Ishikawa (cell line): ENCODE measurements at regions not wholly inside any gene's neighbourhood (a gene's known extent, or its start where the extent isn't known, plus 50 kb on each side); places are given as distances from the start of the nearest gene placed in this dataset.

Source experiments
- CEBPB ChIP-seq: IDR thresholded peaks from 2 replicates; pipeline ENCODE4 v1.6.1; 2012
- CREB1 ChIP-seq: IDR thresholded peaks from 2 replicates; pipeline ENCODE4 v1.6.1; 2012; ENCODE audit warnings: low read depth
- EGR1 ChIP-seq: IDR thresholded peaks from 2 replicates; pipeline ENCODE4 v1.6.1; 2012
- EP300 ChIP-seq: IDR thresholded peaks from 2 replicates; pipeline ENCODE4 v1.6.1; 2012; ENCODE audit warnings: borderline replicate concordance
- FOXM1 ChIP-seq: IDR thresholded peaks from 2 replicates; pipeline ENCODE4 v1.6.1; 2012; ENCODE audit warnings: low read depth, borderline replicate concordance
- NFIC ChIP-seq: IDR thresholded peaks from 2 replicates; pipeline ENCODE4 v1.6.1; 2012
- RAD21 ChIP-seq: IDR thresholded peaks from 2 replicates; pipeline ENCODE4 v1.6.1; 2012; ENCODE audit warnings: low read depth
- TAF1 ChIP-seq: IDR thresholded peaks from 2 replicates; pipeline ENCODE4 v1.6.1; 2012; ENCODE audit warnings: low read depth, mild to moderate bottlenecking
- TCF12 ChIP-seq: IDR thresholded peaks from 2 replicates; pipeline ENCODE4 v1.6.1; 2012; ENCODE audit warnings: low read depth
- TEAD4 ChIP-seq: IDR thresholded peaks from 2 replicates; pipeline ENCODE4 v1.6.1; 2012
- USF1 ChIP-seq: IDR thresholded peaks from 2 replicates; pipeline ENCODE4 v1.6.1; 2012
- YY1 ChIP-seq: IDR thresholded peaks from 2 replicates; pipeline ENCODE4 v1.6.1; 2012; ENCODE audit warnings: low read depth
- ZBTB7A ChIP-seq: IDR thresholded peaks from 2 replicates; pipeline ENCODE4 v1.6.1; 2012; ENCODE audit warnings: low read depth
- TF ChIP-seq, protein P1 (sequence below): IDR thresholded peaks from 2 replicates; pipeline ENCODE4 v1.6.1; 2012
- TF ChIP-seq, protein P2 (sequence below): IDR thresholded peaks from 2 replicates; pipeline ENCODE4 v1.6.1; 2012; ENCODE audit warnings: low read depth, mild to moderate bottlenecking

GRCh38 chr4:163710158-163710557, 215.7 kb downstream of the TMA16 start:
- TF ChIP-seq YY1 (no peak), ZBTB7A (no peak), FOXM1 (no peak)

DNA sequence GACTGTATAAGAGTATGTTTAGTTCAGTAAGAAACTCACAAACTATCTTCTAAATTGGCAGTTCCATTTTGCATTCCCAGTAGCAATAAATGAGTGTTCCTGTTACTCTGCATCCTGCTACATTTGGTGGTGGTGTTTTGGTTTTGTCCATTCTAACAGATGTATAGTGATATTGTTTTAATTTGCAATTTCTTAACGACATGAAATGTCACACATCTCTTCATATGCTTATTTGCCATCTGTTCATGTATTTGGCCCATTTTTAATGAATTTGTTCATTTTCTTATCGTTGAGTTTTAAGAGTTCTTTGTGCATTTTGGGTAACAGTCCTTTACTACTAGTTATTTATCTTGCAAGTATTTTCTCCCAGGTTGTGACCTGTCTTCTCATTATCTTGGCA, 232.2 kb downstream of the TMA16 start:
- no peak for TF ChIP-seq CEBPB
- TF ChIP-seq TCF12, result no peak
- no peak for TF ChIP-seq TAF1
- TF ChIP-seq YY1, result no peak
- TF ChIP-seq, protein P1, sequence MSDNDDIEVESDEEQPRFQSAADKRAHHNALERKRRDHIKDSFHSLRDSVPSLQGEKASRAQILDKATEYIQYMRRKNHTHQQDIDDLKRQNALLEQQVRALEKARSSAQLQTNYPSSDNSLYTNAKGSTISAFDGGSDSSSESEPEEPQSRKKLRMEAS, result no peak
- no peak for TF ChIP-seq EGR1

DNA sequence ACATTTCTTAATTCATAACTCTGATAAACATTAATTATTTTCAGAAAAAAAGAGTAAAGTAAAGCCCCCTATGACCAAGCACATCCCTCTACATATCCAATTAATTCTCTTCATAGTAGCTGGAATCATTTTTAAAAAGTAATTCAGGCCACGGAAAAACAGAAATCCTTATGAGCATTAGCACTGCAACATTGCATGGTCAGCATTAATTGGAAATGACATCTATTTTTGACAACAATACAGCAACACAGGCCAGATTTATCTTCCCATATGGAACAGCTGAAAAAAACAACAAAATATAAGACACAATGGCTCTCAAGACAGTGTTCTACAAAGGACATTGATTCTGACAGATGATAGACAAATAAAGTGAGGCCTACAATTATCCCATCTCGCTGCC, 236.6 kb downstream of the TMA16 start:
- TF ChIP-seq EP300 (no peak), FOXM1 (no peak), NFIC (no peak), ZBTB7A (no peak)
- TF ChIP-seq, protein P1, result no peak

- TF ChIP-seq EP300 (no peak), CEBPB (no peak), TCF12 (no peak), RAD21 (no peak), TEAD4 (no peak), TAF1 (no peak), CREB1 (no peak), EGR1 (no peak), FOXM1 (no peak), USF1 (no peak), NFIC (no peak), ZBTB7A (no peak)
- TF ChIP-seq, protein P1, result no peak
- TF ChIP-seq, protein P2, sequence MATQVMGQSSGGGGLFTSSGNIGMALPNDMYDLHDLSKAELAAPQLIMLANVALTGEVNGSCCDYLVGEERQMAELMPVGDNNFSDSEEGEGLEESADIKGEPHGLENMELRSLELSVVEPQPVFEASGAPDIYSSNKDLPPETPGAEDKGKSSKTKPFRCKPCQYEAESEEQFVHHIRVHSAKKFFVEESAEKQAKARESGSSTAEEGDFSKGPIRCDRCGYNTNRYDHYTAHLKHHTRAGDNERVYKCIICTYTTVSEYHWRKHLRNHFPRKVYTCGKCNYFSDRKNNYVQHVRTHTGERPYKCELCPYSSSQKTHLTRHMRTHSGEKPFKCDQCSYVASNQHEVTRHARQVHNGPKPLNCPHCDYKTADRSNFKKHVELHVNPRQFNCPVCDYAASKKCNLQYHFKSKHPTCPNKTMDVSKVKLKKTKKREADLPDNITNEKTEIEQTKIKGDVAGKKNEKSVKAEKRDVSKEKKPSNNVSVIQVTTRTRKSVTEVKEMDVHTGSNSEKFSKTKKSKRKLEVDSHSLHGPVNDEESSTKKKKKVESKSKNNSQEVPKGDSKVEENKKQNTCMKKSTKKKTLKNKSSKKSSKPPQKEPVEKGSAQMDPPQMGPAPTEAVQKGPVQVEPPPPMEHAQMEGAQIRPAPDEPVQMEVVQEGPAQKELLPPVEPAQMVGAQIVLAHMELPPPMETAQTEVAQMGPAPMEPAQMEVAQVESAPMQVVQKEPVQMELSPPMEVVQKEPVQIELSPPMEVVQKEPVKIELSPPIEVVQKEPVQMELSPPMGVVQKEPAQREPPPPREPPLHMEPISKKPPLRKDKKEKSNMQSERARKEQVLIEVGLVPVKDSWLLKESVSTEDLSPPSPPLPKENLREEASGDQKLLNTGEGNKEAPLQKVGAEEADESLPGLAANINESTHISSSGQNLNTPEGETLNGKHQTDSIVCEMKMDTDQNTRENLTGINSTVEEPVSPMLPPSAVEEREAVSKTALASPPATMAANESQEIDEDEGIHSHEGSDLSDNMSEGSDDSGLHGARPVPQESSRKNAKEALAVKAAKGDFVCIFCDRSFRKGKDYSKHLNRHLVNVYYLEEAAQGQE, result no peak
Measured at GRCh38 chr4:163732473-163732872, 238.0 kb downstream of the TMA16 start.

GRCh38 chr4:163736876-163737275, 242.4 kb downstream of the TMA16 start:
- TF ChIP-seq TAF1, result no peak
- TF ChIP-seq, protein P2, result no peak
- TF ChIP-seq YY1, result no peak
- TF ChIP-seq TCF12, result no peak
- TF ChIP-seq CEBPB, result no peak
- no peak for TF ChIP-seq NFIC
- TF ChIP-seq, protein P1, result no peak
- TF ChIP-seq ZBTB7A, result no peak
- TF ChIP-seq RAD21, result no peak
- TF ChIP-seq CREB1, result no peak
- TF ChIP-seq USF1, result no peak
- no peak for TF ChIP-seq TEAD4
- TF ChIP-seq FOXM1, result no peak
- TF ChIP-seq EP300, result no peak
- no peak for TF ChIP-seq EGR1

DNA sequence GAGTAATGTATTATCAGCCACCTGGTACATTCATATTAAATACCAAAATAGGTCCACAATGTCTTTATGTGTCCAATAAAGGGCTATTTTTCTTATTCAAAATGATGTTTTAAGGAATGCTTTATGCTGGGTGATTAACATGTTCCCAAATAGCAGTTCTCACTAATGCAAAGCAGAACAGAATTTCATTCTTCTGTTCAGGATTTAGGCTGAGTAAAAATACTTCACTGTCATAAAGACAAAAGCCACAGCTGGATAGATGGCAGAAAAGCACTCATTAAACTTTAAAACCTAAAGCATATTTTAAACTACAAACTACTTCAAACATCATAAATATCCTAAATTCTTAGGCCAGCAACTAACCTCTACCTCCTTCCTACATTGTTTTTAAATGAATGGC, 244.0 kb downstream of the TMA16 start:
- no peak for TF ChIP-seq TAF1
- no peak for TF ChIP-seq TCF12
- no peak for TF ChIP-seq TEAD4
- TF ChIP-seq CREB1, result no peak
- TF ChIP-seq, protein P1, result no peak
- TF ChIP-seq, protein P2, result no peak
- no peak for TF ChIP-seq EGR1
- TF ChIP-seq CEBPB, result no peak
- TF ChIP-seq FOXM1, result no peak
- no peak for TF ChIP-seq USF1
- no peak for TF ChIP-seq EP300
- no peak for TF ChIP-seq ZBTB7A
- no peak for TF ChIP-seq NFIC
- TF ChIP-seq YY1, result no peak
